SIG-M5 treated with dmso at 0.1 percent for 504 hours (cell line): ENCODE measurements at regions not wholly inside any gene's neighbourhood (a gene's known extent, or its start where the extent isn't known, plus 50 kb on each side); places are given as distances from the start of the nearest gene placed in this dataset.
A peak's percentile ranks its signal among the peaks of the same experiment; 100 is the strongest.
"Not testable (repeated sequence)": the region's sequence is repeated elsewhere in the genome, so short reads cannot be mapped to it uniquely, and the experiment has no call there.

ENCODE experiments used
- DNase-seq: peaks from one replicate; lab custom pipeline; 2025; ENCODE audit not compliant: unreplicated experiment; lab: John Stamatoyannopoulos, UW

GRCh38 chr1:192862271-192862670 lies 53.4 kb downstream of the RGS2 start:
- no peak for DNase-seq

- peak; percentile 70 for DNase-seq
Measured at GRCh38 chr1:192866241-192866868, 57.5 kb downstream of the RGS2 start.

- DNase-seq, result no peak
Measured at GRCh38 chr1:192867180-192867579, 58.3 kb downstream of the RGS2 start.

- DNase-seq, result peak; percentile 70
Measured at GRCh38 chr1:192869308-192869940, 60.6 kb downstream of the RGS2 start.

- no peak for DNase-seq
Measured at GRCh38 chr1:192872010-192872409, 63.2 kb downstream of the RGS2 start.

- no peak for DNase-seq
Measured at GRCh38 chr1:192873836-192874235, 65.0 kb downstream of the RGS2 start.

- no peak for DNase-seq
Measured at GRCh38 chr1:192876633-192877032, 67.8 kb downstream of the RGS2 start.

- DNase-seq, result peak; percentile 40
Measured at GRCh38 chr1:192877283-192877886, 68.5 kb downstream of the RGS2 start.

- no peak for DNase-seq
Measured at GRCh38 chr1:192878249-192878648, 69.4 kb downstream of the RGS2 start.

GRCh38 chr1:192879406-192879805 lies 70.6 kb downstream of the RGS2 start:
- peak; percentile 9 for DNase-seq

- DNase-seq, result no peak
Measured at GRCh38 chr1:192880231-192880630, 71.4 kb downstream of the RGS2 start.

GRCh38 chr1:192884241-192884640 lies 75.4 kb downstream of the RGS2 start:
- no peak for DNase-seq

- DNase-seq, result not testable (repeated sequence)
Measured at GRCh38 chr1:192885387-192885786, 76.5 kb downstream of the RGS2 start.

- DNase-seq, result no peak
Measured at GRCh38 chr1:192887426-192887825, 78.6 kb downstream of the RGS2 start.

- DNase-seq, result no peak
Measured at GRCh38 chr1:192888574-192888973, 79.7 kb downstream of the RGS2 start.

GRCh38 chr1:192889082-192889481 lies 80.2 kb downstream of the RGS2 start:
- DNase-seq, result no peak

- no peak for DNase-seq
Measured at GRCh38 chr1:192890134-192890533, 81.3 kb downstream of the RGS2 start.

GRCh38 chr1:192892934-192893333 lies 84.1 kb downstream of the RGS2 start:
- DNase-seq, result no peak

GRCh38 chr1:192895487-192895886 lies 86.6 kb downstream of the RGS2 start:
- DNase-seq, result not testable (repeated sequence)

GRCh38 chr1:192896376-192896775 lies 87.5 kb downstream of the RGS2 start:
- DNase-seq, result no peak

GRCh38 chr1:192901500-192901899 lies 92.7 kb downstream of the RGS2 start:
- no peak for DNase-seq

- no peak for DNase-seq
Measured at GRCh38 chr1:192903142-192903541, 94.3 kb downstream of the RGS2 start.
